Amygdala (tissue), 56 donors: ENCODE measurements at regions not wholly inside any gene's neighbourhood (a gene's known extent, or its start where the extent isn't known, plus 50 kb on each side); places are given as distances from the start of the nearest gene placed in this dataset.

Experiments used
- DNase-seq, 56 donors: peaks; one replicate each; lab custom pipeline; 2025; lab: John Stamatoyannopoulos, UW

GRCh38 chr1:229181419-229181818, 89.5 kb upstream of the RAB4A start:
- no peak for DNase-seq

DNA sequence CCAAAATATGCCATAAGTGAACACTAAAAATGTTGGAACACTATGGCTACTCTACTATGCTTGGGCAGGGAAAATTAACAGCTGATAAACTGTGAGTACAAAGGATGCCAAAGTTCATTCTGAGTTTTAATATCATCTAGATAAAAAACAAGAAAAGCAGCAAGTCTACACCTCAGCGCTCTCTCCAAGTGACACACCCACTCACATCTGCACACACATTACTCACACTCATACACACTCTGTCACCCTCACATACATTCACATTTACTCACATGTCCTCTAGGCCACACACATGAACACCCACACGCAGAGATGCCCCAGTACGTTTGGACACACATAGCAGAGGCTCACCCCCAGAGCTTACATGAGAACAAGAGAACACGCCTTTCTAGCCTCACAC, 87.3 kb upstream of the RAB4A start:
- DNase-seq = no peak

- no peak for DNase-seq
These were observed 86.8 kb upstream of the RAB4A start for GRCh38 chr1:229184066-229184465.

DNA sequence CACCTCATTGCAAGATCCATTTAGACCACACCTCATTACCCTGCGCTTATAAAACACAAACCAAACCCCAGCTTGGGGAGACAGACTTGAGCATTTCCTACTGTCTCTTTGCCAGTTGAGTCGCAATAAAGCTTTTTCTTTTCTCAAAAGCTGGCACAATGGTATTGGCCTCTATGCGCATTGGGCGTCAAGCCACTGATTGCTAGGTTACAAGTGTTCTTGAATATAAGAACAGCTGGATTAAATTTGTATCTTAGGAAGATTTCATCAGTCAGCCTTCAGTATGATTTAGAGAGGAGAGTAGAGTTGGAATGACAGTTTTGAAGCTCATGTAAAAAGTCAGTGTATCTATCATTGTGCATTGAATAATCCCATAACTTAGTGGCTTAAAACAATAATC, 84.9 kb upstream of the RAB4A start:
- no peak for DNase-seq

DNA sequence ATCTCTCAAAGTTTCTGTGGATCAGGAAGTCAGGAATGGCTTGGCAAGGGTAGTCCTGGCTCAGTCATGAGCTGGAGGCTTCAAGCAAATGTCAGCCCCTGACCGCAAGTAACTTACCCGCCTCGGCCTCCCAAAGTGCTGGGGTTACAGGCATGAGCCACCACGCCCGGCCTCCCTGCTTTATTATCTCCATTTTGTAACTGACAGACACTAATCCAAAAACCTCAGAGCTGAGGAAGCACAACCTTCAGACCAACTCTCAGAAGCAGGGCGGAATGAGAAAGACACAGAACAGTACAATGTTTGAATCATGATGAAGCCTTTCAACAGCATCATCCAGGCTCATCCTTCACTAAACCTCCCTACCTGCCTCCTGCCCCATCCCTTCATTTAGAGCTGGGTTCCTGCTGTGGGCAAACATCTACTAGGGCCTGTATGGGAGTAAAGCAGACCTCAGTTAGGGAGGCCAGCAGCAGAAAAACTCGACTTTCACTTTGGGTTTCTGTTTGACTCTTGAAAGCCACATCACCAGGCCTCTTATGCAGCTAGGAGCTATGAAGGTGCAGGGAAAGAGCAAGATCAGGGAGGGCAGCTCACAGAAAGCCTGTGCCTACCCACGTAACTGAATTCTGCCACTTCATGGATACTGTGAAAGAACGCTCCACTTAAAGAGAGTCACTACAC, 84.4 kb upstream of the RAB4A start:
- DNase-seq = no peak

DNA sequence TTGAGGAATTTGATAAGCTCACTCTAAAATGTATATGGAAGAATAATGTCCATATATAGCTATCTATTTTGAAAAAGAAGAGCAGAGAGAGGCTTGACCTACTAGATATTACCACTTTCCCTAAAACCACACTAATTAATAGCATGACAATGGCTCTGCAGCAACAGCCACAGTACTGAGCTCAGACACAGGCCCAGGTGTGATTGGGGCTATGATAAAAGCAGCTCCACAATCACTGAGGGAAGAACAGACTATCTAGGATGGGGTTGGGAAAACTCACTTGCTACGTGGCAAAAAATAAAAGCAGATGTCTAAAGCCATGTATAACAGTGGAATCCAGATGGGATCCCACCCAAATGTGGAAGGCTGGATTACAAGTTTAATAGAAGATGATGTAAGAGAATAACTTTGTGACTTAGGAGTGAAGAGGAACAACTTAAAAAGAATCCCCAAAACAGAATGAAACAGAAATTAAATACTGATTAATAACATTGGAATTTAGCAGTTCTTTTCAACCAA, 80.8 kb upstream of the RAB4A start:
- DNase-seq = no peak

GRCh38 chr1:229191066-229191674, 79.7 kb upstream of the RAB4A start:
- DNase-seq = no peak

- no peak for DNase-seq
These were observed 78.9 kb upstream of the RAB4A start for GRCh38 chr1:229192031-229192430.

DNA sequence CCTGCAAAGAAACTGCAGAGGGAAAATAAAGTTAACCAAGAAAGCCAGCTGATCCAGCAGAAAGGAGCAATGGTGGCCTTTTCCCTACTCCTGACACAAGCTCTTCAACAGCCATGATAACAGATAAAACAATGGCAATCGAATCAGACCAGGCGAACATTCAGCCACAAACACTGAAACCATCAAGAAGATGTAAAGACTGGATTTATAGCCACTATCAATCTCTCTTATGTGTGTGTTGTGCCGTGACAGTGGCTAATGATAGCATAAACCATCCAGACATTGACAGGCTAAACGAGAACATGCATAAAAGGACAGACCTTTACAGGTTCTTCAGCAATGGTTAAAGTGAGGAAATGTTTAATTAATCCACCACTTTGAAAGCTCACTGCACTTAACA, 78.1 kb upstream of the RAB4A start:
- DNase-seq = no peak

DNA sequence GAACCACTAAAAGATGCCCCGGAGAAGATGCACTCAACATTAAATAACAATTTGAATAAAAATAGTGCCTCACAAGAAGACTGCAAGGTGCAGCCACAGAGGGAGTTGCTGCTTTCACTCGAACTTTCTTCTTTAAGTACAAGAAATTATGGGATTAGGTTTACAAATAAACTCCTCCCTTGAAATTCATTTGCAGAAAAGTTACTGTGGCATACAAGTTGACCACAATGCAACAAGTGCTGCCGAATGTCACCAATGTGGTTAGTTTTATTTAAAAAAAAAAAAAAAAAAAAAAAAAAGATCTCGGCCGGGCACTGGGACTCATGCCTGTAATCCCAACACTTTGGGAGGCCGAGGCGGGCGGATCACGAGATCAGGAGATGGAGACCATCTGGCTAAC, 76.8 kb upstream of the RAB4A start:
- DNase-seq = no peak

- no peak for DNase-seq
These were observed 75.7 kb upstream of the RAB4A start for GRCh38 chr1:229195246-229195645.

- no peak for DNase-seq
These were observed 74.3 kb upstream of the RAB4A start for GRCh38 chr1:229196404-229197264.

DNA sequence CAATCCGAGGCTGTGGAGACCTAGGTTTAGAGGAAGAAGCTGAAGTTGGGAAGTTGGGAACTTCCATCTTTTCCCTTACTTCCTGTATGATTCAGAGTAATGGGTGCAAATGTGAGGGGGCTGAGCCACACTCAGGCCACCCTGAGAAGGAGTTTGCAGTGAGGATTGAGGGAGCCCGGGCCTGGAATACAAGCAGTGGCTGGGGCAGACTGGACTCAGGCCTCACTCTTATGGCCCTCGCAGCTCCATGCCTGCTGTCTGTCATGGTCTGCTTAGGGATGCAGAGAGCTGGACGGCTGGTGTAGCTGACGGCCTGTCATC, 73.7 kb upstream of the RAB4A start:
- DNase-seq = no peak

GRCh38 chr1:229199261-229200243, 71.4 kb upstream of the RAB4A start:
- no peak for DNase-seq

GRCh38 chr1:229203030-229203751, 67.7 kb upstream of the RAB4A start:
- DNase-seq = peak in 1 of 56 donors; percentile 49

GRCh38 chr1:229203991-229204632, 66.8 kb upstream of the RAB4A start:
- no peak for DNase-seq

GRCh38 chr1:229204921-229205777, 65.8 kb upstream of the RAB4A start:
- peak in 1 of 56 donors; percentile 28 for DNase-seq

- no peak for DNase-seq
These were observed 65.1 kb upstream of the RAB4A start for GRCh38 chr1:229205854-229206253.
